ENCODE measurements at regions not wholly inside any gene's neighbourhood (a gene's known extent, or its start where the extent isn't known, plus 50 kb on each side); places are given as distances from the start of the nearest gene placed in this dataset.

DNA sequence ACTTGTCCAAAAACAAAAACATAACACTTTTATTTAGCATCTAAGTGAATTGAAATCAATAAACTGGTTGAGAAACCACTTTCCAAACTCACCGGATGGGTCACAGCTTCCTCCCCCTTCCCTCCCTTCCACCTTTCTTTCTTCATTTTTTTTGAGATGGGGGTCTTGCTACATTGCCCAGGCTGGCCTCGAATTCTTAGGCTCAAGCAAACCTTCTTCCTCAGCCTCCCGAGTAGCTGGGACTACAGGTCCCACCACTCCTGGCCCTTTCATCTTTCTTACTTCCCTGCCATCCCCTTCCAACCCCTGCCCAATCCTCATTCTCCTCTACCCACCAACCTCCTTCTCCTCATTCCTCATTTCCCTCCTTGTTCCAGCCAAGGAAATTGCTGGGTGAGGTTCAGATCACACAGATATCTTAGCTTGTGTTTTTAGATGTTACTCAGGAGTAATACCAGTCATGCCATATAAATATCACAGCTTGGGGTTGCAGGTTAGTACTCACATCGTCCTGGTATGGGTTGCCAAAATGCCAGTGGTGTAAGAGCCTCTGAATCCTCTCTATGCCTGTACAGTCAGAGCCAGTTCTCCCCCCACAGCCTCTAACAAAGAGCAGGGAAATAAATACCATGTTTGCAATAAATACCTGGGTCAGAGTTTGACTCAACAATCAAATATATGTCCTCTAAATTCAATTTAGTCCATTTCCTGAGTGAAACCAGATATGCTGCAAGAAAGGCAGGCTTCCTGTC lies 132.7 kb upstream of the NDUFV2 start:
- TF ChIP-seq POLR2A (IDR thresholded peaks at IDR 0.05; ENCODE audit: low read depth, low read length) (no peak), TAF1 (IDR thresholded peaks at IDR 0.05; ENCODE audit: low read depth, low read length) (no peak), POLR2AphosphoS5 (IDR thresholded peaks at IDR 0.05; ENCODE audit: low read depth, low read length) (no peak)
